ENCODE measurements at regions not wholly inside any gene's neighbourhood (a gene's known extent, or its start where the extent isn't known, plus 50 kb on each side); places are given as distances from the start of the nearest gene placed in this dataset.

DNA sequence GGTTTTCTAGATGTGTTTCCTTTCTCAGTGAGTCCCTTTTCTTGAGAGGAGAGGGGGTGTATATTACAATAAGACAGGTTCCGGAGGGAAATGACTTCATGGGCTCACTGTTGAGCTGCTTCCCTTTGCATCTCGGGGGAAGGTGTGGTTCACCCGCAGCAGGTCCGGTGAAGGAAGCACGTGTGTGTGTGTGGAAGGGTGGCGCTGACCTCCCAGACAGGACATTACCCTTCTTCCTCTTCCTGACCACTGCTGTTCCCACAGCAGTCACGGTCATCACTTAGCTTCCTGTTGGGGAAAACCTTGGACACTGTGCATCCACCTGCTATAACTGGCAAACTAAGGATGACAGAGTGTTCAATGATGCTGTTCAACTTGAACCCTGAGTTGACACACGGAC lies 83.6 kb downstream of the PLEKHG1 start:
- H3K9me3 ChIP-seq (ENCODE audit: control insufficient read depth, insufficient read depth, low read depth, low read length) = no peaks in the 10 kb centered on the region
- H3K36me3 ChIP-seq (ENCODE audit: control insufficient read depth in 2 of 2, insufficient read depth in 1 of 2, low read length in 2 of 2) = no peaks in the 10 kb centered on the region; a peak in 1 of 3 replicates
- POLR2A ChIA-PET = no interaction called here
- CTCF ChIA-PET = interaction anchor here (0.8 kb wide), 1 partner anchor 585 kb away, joined by 4 read pairs; no protein-coding TSS in a partner anchor
- H3K4me3 ChIP-seq (ENCODE audit: low read depth, low read length) = no peak overlapping the region
- H3K4me1 ChIP-seq (ENCODE audit: control insufficient read depth, insufficient read depth, low read length) = peaks cover 18% of the 10 kb centered on the region
- H3K27ac ChIP-seq (ENCODE audit: extremely low read depth, low read depth, low read length) = no peak overlapping the region
- TF ChIP-seq ZNF248 (tag by site-specific recombination; IDR thresholded peaks at IDR 0.05) = no peak
- no peak for TF ChIP-seq HOXC10 (CRISPR knock-in tag; IDR thresholded peaks at IDR 0.05)
- TF ChIP-seq, protein P1, sequence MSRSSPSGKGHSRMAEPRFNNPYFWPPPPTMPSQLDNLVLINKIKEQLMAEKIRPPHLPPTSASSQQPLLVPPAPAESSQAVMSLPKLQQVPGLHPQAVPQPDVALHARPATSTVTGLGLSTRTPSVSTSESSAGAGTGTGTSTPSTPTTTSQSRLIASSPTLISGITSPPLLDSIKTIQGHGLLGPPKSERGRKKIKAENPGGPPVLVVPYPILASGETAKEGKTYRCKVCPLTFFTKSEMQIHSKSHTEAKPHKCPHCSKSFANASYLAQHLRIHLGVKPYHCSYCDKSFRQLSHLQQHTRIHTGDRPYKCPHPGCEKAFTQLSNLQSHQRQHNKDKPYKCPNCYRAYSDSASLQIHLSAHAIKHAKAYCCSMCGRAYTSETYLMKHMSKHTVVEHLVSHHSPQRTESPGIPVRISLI (tag by site-specific recombination; IDR thresholded peaks at IDR 0.05) = no peak
- TF ChIP-seq ZNF561 (tag by site-specific recombination; IDR thresholded peaks at IDR 0.05; ENCODE audit: borderline replicate concordance) = no peak
- TF ChIP-seq ZNF664 (tag by site-specific recombination; IDR thresholded peaks at IDR 0.05) = no peak
- no peak for TF ChIP-seq ZNF701 (tag by site-specific recombination; IDR thresholded peaks at IDR 0.05)
- TF ChIP-seq ZNF624 (tag by site-specific recombination; IDR thresholded peaks at IDR 0.05) = no peak
- no peak for TF ChIP-seq GLI4 (tag by site-specific recombination; IDR thresholded peaks at IDR 0.05)
- TF ChIP-seq ZSCAN23 (tag by site-specific recombination; IDR thresholded peaks at IDR 0.05) = no peak
- no peak for TF ChIP-seq ZSCAN16 (tag by site-specific recombination; IDR thresholded peaks at IDR 0.05)
- TF ChIP-seq ZNF621 (tag by site-specific recombination; IDR thresholded peaks at IDR 0.05) = no peak
- no peak for TF ChIP-seq IKZF3 (tag by site-specific recombination; IDR thresholded peaks at IDR 0.05)
- TF ChIP-seq GLIS1 (tag by site-specific recombination; IDR thresholded peaks at IDR 0.05) = no peak
- no peak for TF ChIP-seq GFI1B (tag by site-specific recombination; IDR thresholded peaks at IDR 0.05)
- no peak for TF ChIP-seq ZNF350 (tag by site-specific recombination; IDR thresholded peaks at IDR 0.05)

DNA sequence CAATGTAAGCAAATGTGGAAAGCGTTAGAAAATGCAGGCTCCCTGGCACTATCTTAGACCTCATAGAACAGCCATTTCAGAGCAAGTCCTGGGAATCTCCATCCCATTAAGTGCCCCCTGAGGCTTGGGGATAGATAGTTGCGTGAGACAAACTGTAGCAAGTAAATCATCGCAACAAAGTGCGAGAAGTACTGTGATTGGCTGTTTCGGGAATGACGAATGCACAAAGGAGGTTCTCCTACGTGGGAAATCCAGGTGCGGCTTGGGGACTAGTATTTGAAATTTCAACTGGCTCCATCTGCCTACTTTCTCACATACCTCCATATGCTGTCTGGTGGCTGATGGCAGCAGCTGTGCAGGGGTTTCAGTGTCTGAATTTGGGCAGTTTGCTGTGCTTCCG lies 84.5 kb downstream of the PLEKHG1 start:
- H3K36me3 ChIP-seq (ENCODE audit: control insufficient read depth in 2 of 2, insufficient read depth in 1 of 2, low read length in 2 of 2) = no peaks in the 10 kb centered on the region; a peak in 1 of 3 replicates
- POLR2A ChIA-PET = no interaction called here
- peaks cover 18% of the 10 kb centered on the region for H3K4me1 ChIP-seq (ENCODE audit: control insufficient read depth, insufficient read depth, low read length)
- no peak overlapping the region for H3K27ac ChIP-seq (ENCODE audit: extremely low read depth, low read depth, low read length)
- CTCF ChIA-PET = interaction anchor here (0.9 to 4.9 kb wide), 4 partner anchors 9 to 266 kb away, joined by 3 to 50 read pairs (median 28); no protein-coding TSS in a partner anchor
- no peaks in the 10 kb centered on the region for H3K9me3 ChIP-seq (ENCODE audit: control insufficient read depth, insufficient read depth, low read depth, low read length)
- no peak overlapping the region for H3K4me3 ChIP-seq (ENCODE audit: low read depth, low read length)
- TF ChIP-seq, protein P2, sequence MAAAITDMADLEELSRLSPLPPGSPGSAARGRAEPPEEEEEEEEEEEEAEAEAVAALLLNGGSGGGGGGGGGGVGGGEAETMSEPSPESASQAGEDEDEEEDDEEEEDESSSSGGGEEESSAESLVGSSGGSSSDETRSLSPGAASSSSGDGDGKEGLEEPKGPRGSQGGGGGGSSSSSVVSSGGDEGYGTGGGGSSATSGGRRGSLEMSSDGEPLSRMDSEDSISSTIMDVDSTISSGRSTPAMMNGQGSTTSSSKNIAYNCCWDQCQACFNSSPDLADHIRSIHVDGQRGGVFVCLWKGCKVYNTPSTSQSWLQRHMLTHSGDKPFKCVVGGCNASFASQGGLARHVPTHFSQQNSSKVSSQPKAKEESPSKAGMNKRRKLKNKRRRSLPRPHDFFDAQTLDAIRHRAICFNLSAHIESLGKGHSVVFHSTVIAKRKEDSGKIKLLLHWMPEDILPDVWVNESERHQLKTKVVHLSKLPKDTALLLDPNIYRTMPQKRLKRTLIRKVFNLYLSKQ (tag by site-specific recombination; IDR thresholded peaks at IDR 0.05; ENCODE audit: borderline replicate concordance) = no peak
- TF ChIP-seq, protein P3, sequence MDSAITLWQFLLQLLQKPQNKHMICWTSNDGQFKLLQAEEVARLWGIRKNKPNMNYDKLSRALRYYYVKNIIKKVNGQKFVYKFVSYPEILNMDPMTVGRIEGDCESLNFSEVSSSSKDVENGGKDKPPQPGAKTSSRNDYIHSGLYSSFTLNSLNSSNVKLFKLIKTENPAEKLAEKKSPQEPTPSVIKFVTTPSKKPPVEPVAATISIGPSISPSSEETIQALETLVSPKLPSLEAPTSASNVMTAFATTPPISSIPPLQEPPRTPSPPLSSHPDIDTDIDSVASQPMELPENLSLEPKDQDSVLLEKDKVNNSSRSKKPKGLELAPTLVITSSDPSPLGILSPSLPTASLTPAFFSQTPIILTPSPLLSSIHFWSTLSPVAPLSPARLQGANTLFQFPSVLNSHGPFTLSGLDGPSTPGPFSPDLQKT (IDR thresholded peaks at IDR 0.05; ENCODE audit: borderline replicate concordance, low read depth, low read length) = no peak
- TF ChIP-seq ZNF660 (tag by site-specific recombination; IDR thresholded peaks at IDR 0.05) = no peak
- TF ChIP-seq, protein P4, sequence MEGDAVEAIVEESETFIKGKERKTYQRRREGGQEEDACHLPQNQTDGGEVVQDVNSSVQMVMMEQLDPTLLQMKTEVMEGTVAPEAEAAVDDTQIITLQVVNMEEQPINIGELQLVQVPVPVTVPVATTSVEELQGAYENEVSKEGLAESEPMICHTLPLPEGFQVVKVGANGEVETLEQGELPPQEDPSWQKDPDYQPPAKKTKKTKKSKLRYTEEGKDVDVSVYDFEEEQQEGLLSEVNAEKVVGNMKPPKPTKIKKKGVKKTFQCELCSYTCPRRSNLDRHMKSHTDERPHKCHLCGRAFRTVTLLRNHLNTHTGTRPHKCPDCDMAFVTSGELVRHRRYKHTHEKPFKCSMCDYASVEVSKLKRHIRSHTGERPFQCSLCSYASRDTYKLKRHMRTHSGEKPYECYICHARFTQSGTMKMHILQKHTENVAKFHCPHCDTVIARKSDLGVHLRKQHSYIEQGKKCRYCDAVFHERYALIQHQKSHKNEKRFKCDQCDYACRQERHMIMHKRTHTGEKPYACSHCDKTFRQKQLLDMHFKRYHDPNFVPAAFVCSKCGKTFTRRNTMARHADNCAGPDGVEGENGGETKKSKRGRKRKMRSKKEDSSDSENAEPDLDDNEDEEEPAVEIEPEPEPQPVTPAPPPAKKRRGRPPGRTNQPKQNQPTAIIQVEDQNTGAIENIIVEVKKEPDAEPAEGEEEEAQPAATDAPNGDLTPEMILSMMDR (tag by site-specific recombination; IDR thresholded peaks at IDR 0.05) = no peak
- TF ChIP-seq ZNF223 (tag by site-specific recombination; IDR thresholded peaks at IDR 0.05) = no peak
- no peak for TF ChIP-seq ZNF19 (tag by site-specific recombination; IDR thresholded peaks at IDR 0.05; ENCODE audit: low read depth)
- no peak for TF ChIP-seq SALL2 (tag by site-specific recombination; IDR thresholded peaks at IDR 0.05; ENCODE audit: borderline replicate concordance)
- TF ChIP-seq, protein P5, sequence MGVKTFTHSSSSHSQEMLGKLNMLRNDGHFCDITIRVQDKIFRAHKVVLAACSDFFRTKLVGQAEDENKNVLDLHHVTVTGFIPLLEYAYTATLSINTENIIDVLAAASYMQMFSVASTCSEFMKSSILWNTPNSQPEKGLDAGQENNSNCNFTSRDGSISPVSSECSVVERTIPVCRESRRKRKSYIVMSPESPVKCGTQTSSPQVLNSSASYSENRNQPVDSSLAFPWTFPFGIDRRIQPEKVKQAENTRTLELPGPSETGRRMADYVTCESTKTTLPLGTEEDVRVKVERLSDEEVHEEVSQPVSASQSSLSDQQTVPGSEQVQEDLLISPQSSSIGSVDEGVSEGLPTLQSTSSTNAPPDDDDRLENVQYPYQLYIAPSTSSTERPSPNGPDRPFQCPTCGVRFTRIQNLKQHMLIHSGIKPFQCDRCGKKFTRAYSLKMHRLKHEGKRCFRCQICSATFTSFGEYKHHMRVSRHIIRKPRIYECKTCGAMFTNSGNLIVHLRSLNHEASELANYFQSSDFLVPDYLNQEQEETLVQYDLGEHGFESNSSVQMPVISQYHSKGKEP (tag by site-specific recombination; IDR thresholded peaks at IDR 0.05) = no peak
- TF ChIP-seq ZNF785 (tag by site-specific recombination; IDR thresholded peaks at IDR 0.05) = no peak
- no peak for TF ChIP-seq ZSCAN23 (tag by site-specific recombination; IDR thresholded peaks at IDR 0.05)
- no peak for TF ChIP-seq GLI4 (tag by site-specific recombination; IDR thresholded peaks at IDR 0.05)
- TF ChIP-seq ZXDB (tag by site-specific recombination; IDR thresholded peaks at IDR 0.05) = no peak
- TF ChIP-seq KLF7 (tag by site-specific recombination; IDR thresholded peaks at IDR 0.05; ENCODE audit: borderline replicate concordance) = no peak
- TF ChIP-seq ZBTB48 (tag by site-specific recombination; IDR thresholded peaks at IDR 0.05) = no peak
- TF ChIP-seq, protein P6, sequence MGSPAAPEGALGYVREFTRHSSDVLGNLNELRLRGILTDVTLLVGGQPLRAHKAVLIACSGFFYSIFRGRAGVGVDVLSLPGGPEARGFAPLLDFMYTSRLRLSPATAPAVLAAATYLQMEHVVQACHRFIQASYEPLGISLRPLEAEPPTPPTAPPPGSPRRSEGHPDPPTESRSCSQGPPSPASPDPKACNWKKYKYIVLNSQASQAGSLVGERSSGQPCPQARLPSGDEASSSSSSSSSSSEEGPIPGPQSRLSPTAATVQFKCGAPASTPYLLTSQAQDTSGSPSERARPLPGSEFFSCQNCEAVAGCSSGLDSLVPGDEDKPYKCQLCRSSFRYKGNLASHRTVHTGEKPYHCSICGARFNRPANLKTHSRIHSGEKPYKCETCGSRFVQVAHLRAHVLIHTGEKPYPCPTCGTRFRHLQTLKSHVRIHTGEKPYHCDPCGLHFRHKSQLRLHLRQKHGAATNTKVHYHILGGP (tag by site-specific recombination; IDR thresholded peaks at IDR 0.05) = no peak
- no peak for TF ChIP-seq ZSCAN30 (tag by site-specific recombination; IDR thresholded peaks at IDR 0.05)
